ENCODE measurements at regions not wholly inside any gene's neighbourhood (a gene's known extent, or its start where the extent isn't known, plus 50 kb on each side); places are given as distances from the start of the nearest gene placed in this dataset.

DNA sequence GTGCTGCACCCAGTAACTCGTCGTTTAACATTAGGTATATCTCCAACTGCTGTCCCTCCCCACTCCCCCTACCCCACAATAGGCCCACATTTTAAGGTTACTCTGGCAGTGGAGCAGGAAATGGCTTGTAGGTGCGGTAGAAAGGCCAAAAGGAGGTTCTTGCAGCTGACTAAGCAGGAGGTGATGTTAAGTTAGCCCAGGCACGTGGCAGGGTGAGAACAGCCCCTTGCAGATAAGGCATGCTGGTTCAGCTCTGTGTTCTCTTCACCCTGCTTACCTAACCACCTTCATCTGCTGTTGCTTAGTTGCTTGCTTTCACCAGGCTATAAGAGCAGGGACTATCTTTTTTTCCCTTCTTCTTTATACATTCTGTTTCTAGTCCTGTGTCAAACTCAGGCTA lies 1082.8 kb upstream of the RBFOX1 start:
- Histone ChIP-seq H3K4me3 (ENCODE audit: low read length in 2 of 2) (no peak overlapping the region), H3K4me1 (ENCODE audit: insufficient read depth, low read length) (no peaks in the 10 kb centered on the region), H3K27me3 (ENCODE audit: insufficient read depth, low read length) (no peaks in the 10 kb centered on the region), H3K27ac (ENCODE audit: low read depth, low read length) (no peak overlapping the region), H3K9me3 (ENCODE audit: control insufficient read depth in 1 of 2, low read length in 2 of 2) (peaks cover 0 to 3% of the 10 kb centered on the region in 2 donors), H3K36me3 (ENCODE audit: insufficient read depth, low read length) (no peaks in the 10 kb centered on the region)
- POLR2A ChIA-PET (ENCODE audit: partially characterized antibody): no interaction called here
- Mint-ChIP-seq H3K4me1 (no peaks in the 10 kb centered on the region), H3K27ac (no peak overlapping the region), H3K36me3 (no peaks in the 10 kb centered on the region), H3K4me3 (no peak overlapping the region), H3K27me3 (no peaks in the 10 kb centered on the region), H3K9me3 (peaks cover 3 to 24% (median 10%) of the 10 kb centered on the region in 8 donors)
- DNase-seq: no peak
- intact Hi-C loops (cut with micrococcal nuclease): loop anchor here (10.0 kb wide), 1 partner anchor 65 kb away; no protein-coding TSS in a partner anchor
- CTCF ChIA-PET (ENCODE audit: partially characterized antibody): no interaction called here

DNA sequence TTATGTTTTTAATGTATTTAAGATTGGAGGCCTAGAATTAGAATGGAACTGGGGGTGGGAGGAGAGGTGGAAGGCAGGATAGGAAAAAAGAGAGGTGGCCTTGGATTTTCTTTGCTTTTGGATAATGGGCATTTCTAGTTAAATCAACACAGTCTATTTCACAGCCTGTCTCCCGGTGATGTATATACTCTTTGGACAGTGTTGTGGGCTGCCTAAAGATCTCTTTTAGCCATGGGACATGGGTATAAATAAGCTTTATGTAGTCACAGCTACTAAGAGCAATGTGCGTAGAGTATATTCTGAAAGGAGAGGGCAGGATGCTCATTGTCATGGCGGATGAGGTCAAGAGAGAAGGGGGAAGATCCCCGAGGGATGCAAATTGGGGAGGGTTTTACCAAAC lies 1084.4 kb upstream of the RBFOX1 start:
- Mint-ChIP-seq H3K9me3 (peaks cover 0 to 21% (median 10%) of the 10 kb centered on the region in 8 donors), H3K27me3 (no peaks in the 10 kb centered on the region), H3K4me3 (no peak overlapping the region), H3K36me3 (no peaks in the 10 kb centered on the region), H3K4me1 (no peaks in the 10 kb centered on the region), H3K27ac (no peak overlapping the region)
- H3K27me3 ChIP-seq (ENCODE audit: insufficient read depth, low read length): no peaks in the 10 kb centered on the region
- no peak for DNase-seq
- intact Hi-C loops (cut with micrococcal nuclease): loop anchor here (10.0 kb wide), 1 partner anchor 63 kb away; no protein-coding TSS in a partner anchor
- H3K4me1 ChIP-seq (ENCODE audit: insufficient read depth, low read length): no peaks in the 10 kb centered on the region
- H3K9me3 ChIP-seq (ENCODE audit: control insufficient read depth in 1 of 2, low read length in 2 of 2): peaks cover 0 to 3% of the 10 kb centered on the region in 2 donors
- no peak overlapping the region for H3K27ac ChIP-seq (ENCODE audit: low read depth, low read length)
- ChIA-PET CTCF (ENCODE audit: partially characterized antibody) (no interaction called here), POLR2A (ENCODE audit: partially characterized antibody) (no interaction called here)
- no peak overlapping the region for H3K4me3 ChIP-seq (ENCODE audit: low read length in 2 of 2)
- no peaks in the 10 kb centered on the region for H3K36me3 ChIP-seq (ENCODE audit: insufficient read depth, low read length)

DNA sequence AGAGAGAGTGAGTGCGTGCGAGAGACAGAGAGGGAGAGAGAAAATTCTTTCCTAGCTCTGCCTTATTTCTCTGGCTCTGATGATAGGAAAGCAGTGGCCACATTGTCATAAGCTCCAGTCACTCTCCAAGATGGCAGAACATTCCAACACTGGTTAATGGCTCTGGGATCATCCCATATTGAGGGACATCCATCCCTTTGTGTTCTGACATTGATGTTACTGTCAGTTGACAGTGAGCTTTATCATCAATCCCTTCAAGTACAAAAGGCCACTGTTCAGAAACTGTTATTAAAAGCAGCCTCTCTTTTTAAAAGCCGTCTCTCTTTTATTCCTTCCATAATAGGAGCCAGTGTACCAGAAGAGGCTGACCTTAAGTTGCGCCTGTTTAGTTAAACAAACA lies 1084.9 kb upstream of the RBFOX1 start:
- Histone ChIP-seq H3K9me3 (ENCODE audit: control insufficient read depth in 1 of 2, low read length in 2 of 2) (peaks cover 0 to 3% of the 10 kb centered on the region in 2 donors), H3K27ac (ENCODE audit: low read depth, low read length) (no peak overlapping the region), H3K4me3 (ENCODE audit: low read length in 2 of 2) (no peak overlapping the region), H3K27me3 (ENCODE audit: insufficient read depth, low read length) (no peaks in the 10 kb centered on the region), H3K36me3 (ENCODE audit: insufficient read depth, low read length) (no peaks in the 10 kb centered on the region), H3K4me1 (ENCODE audit: insufficient read depth, low read length) (no peaks in the 10 kb centered on the region)
- intact Hi-C loops (cut with micrococcal nuclease): loop anchor here (10.0 kb wide), 1 partner anchor 63 kb away; no protein-coding TSS in a partner anchor
- Mint-ChIP-seq H3K27me3 (no peaks in the 10 kb centered on the region), H3K9me3 (peaks cover 2 to 17% (median 10%) of the 10 kb centered on the region in 8 donors), H3K4me1 (no peaks in the 10 kb centered on the region), H3K36me3 (no peaks in the 10 kb centered on the region), H3K27ac (no peak overlapping the region), H3K4me3 (no peak overlapping the region)
- no peak for DNase-seq
- ChIA-PET CTCF (ENCODE audit: partially characterized antibody) (no interaction called here), POLR2A (ENCODE audit: partially characterized antibody) (no interaction called here)

DNA sequence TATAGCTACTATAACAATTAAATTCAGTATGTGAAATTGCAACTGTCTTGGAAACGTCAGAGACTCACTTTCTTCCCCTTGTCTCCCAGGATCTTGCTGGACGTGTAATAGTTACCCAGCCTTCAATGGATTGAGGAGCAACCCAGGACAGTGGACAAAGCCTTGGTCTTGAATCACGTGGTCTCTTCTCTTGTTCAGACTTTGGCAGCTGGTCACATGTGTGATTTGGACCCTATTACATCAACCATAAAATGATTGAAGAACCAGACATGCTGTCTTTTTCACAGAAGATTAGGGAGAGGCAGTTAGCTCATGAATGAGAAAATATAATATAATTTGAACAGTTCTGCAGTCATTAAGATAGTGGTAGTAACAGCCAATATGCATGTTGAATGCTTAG lies 1085.5 kb upstream of the RBFOX1 start:
- intact Hi-C loops (cut with micrococcal nuclease): loop anchor here (10.0 kb wide), 1 partner anchor 62 kb away; no protein-coding TSS in a partner anchor
- Histone ChIP-seq H3K36me3 (ENCODE audit: insufficient read depth, low read length) (no peaks in the 10 kb centered on the region), H3K4me3 (ENCODE audit: low read length in 2 of 2) (no peak overlapping the region), H3K27ac (ENCODE audit: low read depth, low read length) (no peak overlapping the region), H3K9me3 (ENCODE audit: control insufficient read depth in 1 of 2, low read length in 2 of 2) (peaks cover 0 to 3% of the 10 kb centered on the region in 2 donors), H3K27me3 (ENCODE audit: insufficient read depth, low read length) (no peaks in the 10 kb centered on the region), H3K4me1 (ENCODE audit: insufficient read depth, low read length) (no peaks in the 10 kb centered on the region)
- ChIA-PET CTCF (ENCODE audit: partially characterized antibody) (no interaction called here), POLR2A (ENCODE audit: partially characterized antibody) (no interaction called here)
- Mint-ChIP-seq H3K27me3 (no peaks in the 10 kb centered on the region), H3K36me3 (no peaks in the 10 kb centered on the region), H3K9me3 (peaks cover 4 to 17% (median 10%) of the 10 kb centered on the region in 8 donors), H3K27ac (no peak overlapping the region), H3K4me3 (no peak overlapping the region), H3K4me1 (no peaks in the 10 kb centered on the region)
- no peak for DNase-seq

DNA sequence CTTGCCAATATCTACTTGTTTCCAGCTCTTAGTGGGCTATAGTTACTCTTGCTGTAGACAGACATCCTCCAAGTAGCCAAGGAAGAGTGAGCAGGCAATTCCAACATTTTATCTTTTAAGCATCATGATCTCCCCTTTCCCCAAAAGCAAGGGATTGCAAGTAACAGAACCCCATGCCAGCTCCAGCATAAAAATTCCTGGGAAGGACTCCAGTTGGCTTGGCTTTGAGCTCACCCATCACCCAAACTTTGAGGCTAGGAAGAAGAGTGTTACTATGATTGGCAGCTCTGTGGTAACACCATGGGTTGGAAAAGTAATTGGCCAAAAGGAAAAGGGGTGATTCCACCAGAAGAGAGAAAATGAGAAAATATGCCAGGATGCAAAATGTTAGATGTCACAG lies 1086.4 kb upstream of the RBFOX1 start:
- intact Hi-C loops (cut with micrococcal nuclease): loop anchor here (10.0 kb wide), 1 partner anchor 61 kb away; no protein-coding TSS in a partner anchor
- no peak overlapping the region for H3K4me3 ChIP-seq (ENCODE audit: low read length in 2 of 2)
- Mint-ChIP-seq H3K36me3 (no peaks in the 10 kb centered on the region), H3K27ac (no peak overlapping the region), H3K4me1 (no peaks in the 10 kb centered on the region), H3K27me3 (no peaks in the 10 kb centered on the region), H3K9me3 (peaks cover 4 to 17% (median 10%) of the 10 kb centered on the region in 8 donors), H3K4me3 (no peak overlapping the region)
- no peaks in the 10 kb centered on the region for H3K4me1 ChIP-seq (ENCODE audit: insufficient read depth, low read length)
- no peaks in the 10 kb centered on the region for H3K36me3 ChIP-seq (ENCODE audit: insufficient read depth, low read length)
- ChIA-PET POLR2A (ENCODE audit: partially characterized antibody) (no interaction called here), CTCF (ENCODE audit: partially characterized antibody) (no interaction called here)
- H3K27ac ChIP-seq (ENCODE audit: low read depth, low read length): no peak overlapping the region
- no peak for DNase-seq
- H3K9me3 ChIP-seq (ENCODE audit: control insufficient read depth in 1 of 2, low read length in 2 of 2): peaks cover 0 to 3% of the 10 kb centered on the region in 2 donors
- H3K27me3 ChIP-seq (ENCODE audit: insufficient read depth, low read length): no peaks in the 10 kb centered on the region

DNA sequence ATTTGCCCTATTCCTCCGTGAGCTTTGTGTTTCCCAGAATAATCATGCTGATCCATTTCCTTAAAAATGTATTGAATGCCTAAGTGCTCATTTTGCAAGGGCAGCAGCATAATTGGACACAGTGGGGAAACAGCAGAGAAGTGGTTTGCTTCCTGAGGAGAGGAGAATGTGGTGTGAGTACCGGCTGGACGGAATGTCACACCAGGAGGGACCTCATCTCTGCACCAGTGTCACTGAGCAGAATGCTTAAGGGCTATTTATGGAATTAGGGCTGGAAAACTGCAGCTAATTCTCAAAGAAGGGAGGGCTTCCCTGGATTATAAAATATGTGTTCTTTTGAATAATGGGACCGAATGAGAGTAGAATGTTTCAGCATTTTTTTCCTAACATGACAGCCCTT lies 1100.6 kb upstream of the RBFOX1 start:
- Mint-ChIP-seq H3K9me3 (peaks cover 3 to 21% (median 6%) of the 10 kb centered on the region in 8 donors), H3K4me3 (no peak overlapping the region), H3K36me3 (no peaks in the 10 kb centered on the region), H3K4me1 (no peaks in the 10 kb centered on the region), H3K27me3 (no peaks in the 10 kb centered on the region), H3K27ac (no peak overlapping the region)
- H3K9me3 ChIP-seq (ENCODE audit: control insufficient read depth in 1 of 2, low read length in 2 of 2): no peaks in the 10 kb centered on the region
- no peak overlapping the region for H3K4me3 ChIP-seq (ENCODE audit: low read length in 2 of 2)
- POLR2A ChIA-PET (ENCODE audit: partially characterized antibody): no interaction called here
- H3K27ac ChIP-seq (ENCODE audit: low read depth, low read length): no peak overlapping the region
- no peaks in the 10 kb centered on the region for H3K4me1 ChIP-seq (ENCODE audit: insufficient read depth, low read length)
- no peaks in the 10 kb centered on the region for H3K27me3 ChIP-seq (ENCODE audit: insufficient read depth, low read length)
- H3K36me3 ChIP-seq (ENCODE audit: insufficient read depth, low read length): no peaks in the 10 kb centered on the region
- intact Hi-C loops (cut with micrococcal nuclease): no loop called here
- CTCF ChIA-PET (ENCODE audit: partially characterized antibody): no interaction called here
- DNase-seq: no peak

DNA sequence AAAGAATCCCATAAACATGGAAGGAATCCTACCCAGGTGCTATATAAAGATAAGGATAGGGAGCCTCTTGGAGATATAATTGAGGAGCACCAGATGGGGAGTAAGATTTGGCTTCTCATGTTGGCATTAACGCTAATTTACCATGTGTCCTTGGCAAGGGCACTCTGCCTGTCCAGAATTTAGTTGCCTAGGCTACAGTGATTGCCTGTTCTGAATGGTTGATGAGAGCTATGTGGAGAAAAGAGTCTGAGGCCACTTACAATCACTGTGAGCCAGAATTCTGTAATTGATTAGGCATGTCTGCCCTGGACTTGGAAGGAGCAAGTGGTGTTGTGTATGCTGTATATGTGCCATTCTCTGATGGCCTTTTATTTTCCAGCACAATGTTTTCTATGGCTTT lies 1101.2 kb upstream of the RBFOX1 start:
- Mint-ChIP-seq H3K27ac (no peak overlapping the region), H3K36me3 (no peaks in the 10 kb centered on the region), H3K4me3 (no peak overlapping the region), H3K27me3 (no peaks in the 10 kb centered on the region), H3K4me1 (no peaks in the 10 kb centered on the region), H3K9me3 (peaks cover 3 to 21% (median 6%) of the 10 kb centered on the region in 8 donors)
- no peaks in the 10 kb centered on the region for H3K4me1 ChIP-seq (ENCODE audit: insufficient read depth, low read length)
- H3K4me3 ChIP-seq (ENCODE audit: low read length in 2 of 2): no peak overlapping the region
- no peaks in the 10 kb centered on the region for H3K36me3 ChIP-seq (ENCODE audit: insufficient read depth, low read length)
- ChIA-PET POLR2A (ENCODE audit: partially characterized antibody) (no interaction called here), CTCF (ENCODE audit: partially characterized antibody) (no interaction called here)
- no peaks in the 10 kb centered on the region for H3K27me3 ChIP-seq (ENCODE audit: insufficient read depth, low read length)
- no peaks in the 10 kb centered on the region for H3K9me3 ChIP-seq (ENCODE audit: control insufficient read depth in 1 of 2, low read length in 2 of 2)
- H3K27ac ChIP-seq (ENCODE audit: low read depth, low read length): no peak overlapping the region
- no peak for DNase-seq
- intact Hi-C loops (cut with micrococcal nuclease): no loop called here

DNA sequence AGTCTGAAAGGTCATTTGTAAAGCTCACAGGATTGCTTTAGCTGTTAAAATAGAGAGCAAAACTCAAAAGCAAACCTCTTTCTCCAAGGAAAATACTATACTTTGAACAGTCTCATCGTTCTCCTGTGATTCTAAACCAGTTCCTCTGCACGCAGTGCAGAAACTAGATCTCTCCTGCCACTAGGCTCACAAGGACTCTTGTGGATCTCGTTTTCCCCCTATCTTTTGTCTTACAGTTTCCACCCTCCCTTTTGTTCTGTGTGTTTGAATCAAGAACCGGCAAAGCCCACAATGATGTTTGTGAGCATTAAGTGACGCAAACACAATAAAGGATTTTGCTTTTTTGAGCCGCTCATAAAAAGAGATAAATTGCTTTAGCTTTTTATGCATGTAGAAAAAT lies 1103.5 kb upstream of the RBFOX1 start:
- Mint-ChIP-seq H3K4me1 (no peaks in the 10 kb centered on the region), H3K4me3 (no peak overlapping the region), H3K36me3 (no peaks in the 10 kb centered on the region), H3K27me3 (no peaks in the 10 kb centered on the region), H3K9me3 (peaks cover 0 to 17% (median 4%) of the 10 kb centered on the region in 8 donors), H3K27ac (no peak overlapping the region)
- no peaks in the 10 kb centered on the region for H3K4me1 ChIP-seq (ENCODE audit: insufficient read depth, low read length)
- H3K36me3 ChIP-seq (ENCODE audit: insufficient read depth, low read length): no peaks in the 10 kb centered on the region
- intact Hi-C loops (cut with micrococcal nuclease): no loop called here
- H3K27ac ChIP-seq (ENCODE audit: low read depth, low read length): no peak overlapping the region
- DNase-seq: no peak
- CTCF ChIA-PET (ENCODE audit: partially characterized antibody): no interaction called here
- no peaks in the 10 kb centered on the region for H3K27me3 ChIP-seq (ENCODE audit: insufficient read depth, low read length)
- no peak overlapping the region for H3K4me3 ChIP-seq (ENCODE audit: low read length in 2 of 2)
- H3K9me3 ChIP-seq (ENCODE audit: control insufficient read depth in 1 of 2, low read length in 2 of 2): no peaks in the 10 kb centered on the region
- POLR2A ChIA-PET (ENCODE audit: partially characterized antibody): no interaction called here

Data from CD4-positive, alpha-beta memory T cell (primary cell).